Esophagus muscularis mucosa (tissue), 4 donors: ENCODE measurements at regions not wholly inside any gene's neighbourhood (a gene's known extent, or its start where the extent isn't known, plus 50 kb on each side); places are given as distances from the start of the nearest gene placed in this dataset.

Experiments used
- CTCF ChIP-seq, 3 experiments: fragments of 200-600 bp in 2 of 3; fragments of 450-650 bp in 1 of 3; sonication (generic) in 2 of 3; IDR thresholded peaks; one replicate each; pipeline ENCODE4 v1.5.1; 2017 to 2019; ENCODE audit warnings: antibody characterized with exemption in 3 of 3, mild to moderate bottlenecking in 2 of 3, moderate library complexity in 1 of 3
- EP300 ChIP-seq: sonication (generic); formaldehyde crosslinking; IDR thresholded peaks from one replicate; pipeline ENCODE4 v1.6.1; 2017; ENCODE audit warnings: antibody characterized with exemption
- POLR2A ChIP-seq: fragments of 450-650 bp; IDR thresholded peaks from one replicate; pipeline ENCODE4 v1.6.1; 2017; ENCODE audit warnings: antibody characterized with exemption, moderate library complexity, mild to moderate bottlenecking, low read depth
- POLR2AphosphoS5 ChIP-seq, 2 donors: sonication (generic); formaldehyde crosslinking; IDR thresholded peaks; one replicate each; pipeline ENCODE4 v1.6.1; 2017; ENCODE audit warnings: antibody characterized with exemption in 2 of 2

DNA sequence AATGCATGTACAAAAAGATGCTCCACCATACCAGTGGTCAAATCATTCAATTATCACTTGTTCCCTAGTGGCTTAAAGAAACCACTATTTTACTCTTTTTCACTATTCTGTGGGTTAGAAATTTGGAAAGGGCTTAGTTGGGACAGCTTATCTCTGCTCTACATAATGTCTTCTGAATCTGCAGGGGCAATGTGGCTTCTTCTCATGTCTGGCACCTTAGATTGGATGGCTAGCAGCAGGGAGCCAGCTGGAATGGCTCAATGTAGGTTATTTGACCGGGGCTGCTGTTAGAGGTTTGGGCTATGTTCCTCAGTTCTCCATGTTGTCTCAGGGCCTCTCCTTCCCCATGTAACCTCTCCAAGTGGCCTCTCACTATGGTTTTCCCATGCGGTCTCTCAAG lies 57.5 kb upstream of the EPHB1 start:
- TF ChIP-seq CTCF (IDR thresholded peaks at IDR 0.05) = no peak
- TF ChIP-seq POLR2AphosphoS5 (IDR thresholded peaks at IDR 0.05) = no peak
- TF ChIP-seq EP300 = no peak
- TF ChIP-seq POLR2A = no peak
